ENCODE measurements at regions not wholly inside any gene's neighbourhood (a gene's known extent, or its start where the extent isn't known, plus 50 kb on each side); places are given as distances from the start of the nearest gene placed in this dataset.

GRCh38 chr10:52679117-52679516, 93.5 kb downstream of the MBL2 start:
- H3K27ac ChIP-seq (ENCODE audit: low read length, poor library complexity, severe bottlenecking) = no peak overlapping the region
- H3K23ac ChIP-seq (ENCODE audit: low read length in 2 of 2) = no peak overlapping the region
- no peak overlapping the region for H3K4ac ChIP-seq (ENCODE audit: low read depth in 1 of 2, low read length in 2 of 2)
- no peak overlapping the region for H3K4me3 ChIP-seq (ENCODE audit: insufficient read depth in 1 of 2, low read depth in 1 of 2, low read length in 2 of 2)
- 52% methylated on average over 4 of the region's 6 CpGs for WGBS
- no peak overlapping the region for H3K4me2 ChIP-seq (ENCODE audit: low read length, poor library complexity, severe bottlenecking)
- H3K18ac ChIP-seq (ENCODE audit: low read depth in 1 of 2, low read length in 2 of 2) = no peak overlapping the region
- no peak overlapping the region for H3K9ac ChIP-seq (ENCODE audit: low read length)
- H3K9me3 ChIP-seq (ENCODE audit: control insufficient read depth, low read length) = no peaks in the 10 kb centered on the region
- H4K91ac ChIP-seq (ENCODE audit: low read length) = no peak overlapping the region
- no peak overlapping the region for H2AK5ac ChIP-seq (ENCODE audit: low read length, severe bottlenecking)
- no peak for DNase-seq
- H2BK12ac ChIP-seq (ENCODE audit: low read length in 2 of 2) = no peak overlapping the region
- H2BK15ac ChIP-seq (ENCODE audit: low read depth, poor library complexity, severe bottlenecking) = no peak overlapping the region
- no peak overlapping the region for H3K14ac ChIP-seq (ENCODE audit: low read length in 2 of 2)
- no peaks in the 10 kb centered on the region for H3K79me1 ChIP-seq (replicated peaks; ENCODE audit: low read length, poor library complexity, severe bottlenecking)
- H2BK120ac ChIP-seq (ENCODE audit: low read depth, low read length) = no peak overlapping the region
- no peaks in the 10 kb centered on the region for H3K4me1 ChIP-seq (ENCODE audit: control insufficient read depth, insufficient read depth, low read depth, low read length)
- H4K8ac ChIP-seq (ENCODE audit: low read length) = no peak overlapping the region
- peaks cover 0 to 5% of the 10 kb centered on the region in 2 experiments for H3K27me3 ChIP-seq (ENCODE audit: control insufficient read depth in 1 of 2, insufficient read depth in 1 of 2, low read length in 2 of 2)
- H2BK5ac ChIP-seq (ENCODE audit: low read depth, low read length, poor library complexity, severe bottlenecking) = no peak overlapping the region
- H2AFZ ChIP-seq (ENCODE audit: low read depth, low read length) = no peak overlapping the region
- H3K36me3 ChIP-seq (ENCODE audit: control insufficient read depth in 1 of 2, insufficient read depth in 2 of 2, low read depth in 1 of 2, low read length in 2 of 2) = no peaks in the 10 kb centered on the region

- Histone ChIP-seq H3K4ac (ENCODE audit: low read depth in 1 of 2, low read length in 2 of 2) (no peak overlapping the region), H3K79me1 (replicated peaks; ENCODE audit: low read length, poor library complexity, severe bottlenecking) (no peaks in the 10 kb centered on the region), H3K36me3 (ENCODE audit: control insufficient read depth in 1 of 2, insufficient read depth in 2 of 2, low read depth in 1 of 2, low read length in 2 of 2) (no peaks in the 10 kb centered on the region), H2AK5ac (ENCODE audit: low read length, severe bottlenecking) (no peak overlapping the region), H4K8ac (ENCODE audit: low read length) (no peak overlapping the region), H3K4me3 (ENCODE audit: insufficient read depth in 1 of 2, low read depth in 1 of 2, low read length in 2 of 2) (no peak overlapping the region), H3K4me1 (ENCODE audit: control insufficient read depth, insufficient read depth, low read depth, low read length) (no peaks in the 10 kb centered on the region), H3K4me2 (ENCODE audit: low read length, poor library complexity, severe bottlenecking) (no peak overlapping the region), H4K91ac (ENCODE audit: low read length) (no peak overlapping the region), H3K27me3 (ENCODE audit: control insufficient read depth in 1 of 2, insufficient read depth in 1 of 2, low read length in 2 of 2) (peaks cover 0 to 8% of the 10 kb centered on the region in 2 experiments), H3K18ac (ENCODE audit: low read depth in 1 of 2, low read length in 2 of 2) (no peak overlapping the region), H2BK15ac (ENCODE audit: low read depth, poor library complexity, severe bottlenecking) (no peak overlapping the region), H2BK120ac (ENCODE audit: low read depth, low read length) (no peak overlapping the region), H3K14ac (ENCODE audit: low read length in 2 of 2) (no peak overlapping the region), H2AFZ (ENCODE audit: low read depth, low read length) (no peak overlapping the region), H2BK12ac (ENCODE audit: low read length in 2 of 2) (no peak overlapping the region), H3K27ac (ENCODE audit: low read length, poor library complexity, severe bottlenecking) (no peak overlapping the region), H3K9me3 (ENCODE audit: control insufficient read depth, low read length) (no peaks in the 10 kb centered on the region), H3K9ac (ENCODE audit: low read length) (no peak overlapping the region), H2BK5ac (ENCODE audit: low read depth, low read length, poor library complexity, severe bottlenecking) (no peak overlapping the region), H3K23ac (ENCODE audit: low read length in 2 of 2) (no peak overlapping the region)
- no peak for DNase-seq
- no CpG with 5 or more reads among the region's 1 CpG for WGBS
These were observed 89.8 kb downstream of the MBL2 start for GRCh38 chr10:52682766-52683165.

GRCh38 chr10:52683776-52684175, 88.8 kb downstream of the MBL2 start:
- Histone ChIP-seq H3K18ac (ENCODE audit: low read depth in 1 of 2, low read length in 2 of 2) (no peak overlapping the region), H3K4me1 (ENCODE audit: control insufficient read depth, insufficient read depth, low read depth, low read length) (no peaks in the 10 kb centered on the region), H2AK5ac (ENCODE audit: low read length, severe bottlenecking) (no peak overlapping the region), H2BK12ac (ENCODE audit: low read length in 2 of 2) (no peak overlapping the region), H3K36me3 (ENCODE audit: control insufficient read depth in 1 of 2, insufficient read depth in 2 of 2, low read depth in 1 of 2, low read length in 2 of 2) (no peaks in the 10 kb centered on the region), H3K23ac (ENCODE audit: low read length in 2 of 2) (no peak overlapping the region), H3K27me3 (ENCODE audit: control insufficient read depth in 1 of 2, insufficient read depth in 1 of 2, low read length in 2 of 2) (peaks cover 0 to 8% of the 10 kb centered on the region in 2 experiments), H3K27ac (ENCODE audit: low read length, poor library complexity, severe bottlenecking) (no peak overlapping the region), H3K14ac (ENCODE audit: low read length in 2 of 2) (no peak overlapping the region), H3K4me3 (ENCODE audit: insufficient read depth in 1 of 2, low read depth in 1 of 2, low read length in 2 of 2) (no peak overlapping the region), H3K4ac (ENCODE audit: low read depth in 1 of 2, low read length in 2 of 2) (no peak overlapping the region), H2BK5ac (ENCODE audit: low read depth, low read length, poor library complexity, severe bottlenecking) (no peak overlapping the region), H4K91ac (ENCODE audit: low read length) (no peak overlapping the region), H3K4me2 (ENCODE audit: low read length, poor library complexity, severe bottlenecking) (no peak overlapping the region), H2BK120ac (ENCODE audit: low read depth, low read length) (no peak overlapping the region), H2AFZ (ENCODE audit: low read depth, low read length) (no peak overlapping the region), H3K79me1 (replicated peaks; ENCODE audit: low read length, poor library complexity, severe bottlenecking) (no peaks in the 10 kb centered on the region), H3K9me3 (ENCODE audit: control insufficient read depth, low read length) (no peaks in the 10 kb centered on the region), H4K8ac (ENCODE audit: low read length) (no peak overlapping the region), H2BK15ac (ENCODE audit: low read depth, poor library complexity, severe bottlenecking) (no peak overlapping the region), H3K9ac (ENCODE audit: low read length) (no peak overlapping the region)
- DNase-seq = no peak
- WGBS = 100% methylated on average over 1 of the region's 2 CpGs

- Histone ChIP-seq H2BK120ac (ENCODE audit: low read depth, low read length) (no peak overlapping the region), H2AK5ac (ENCODE audit: low read length, severe bottlenecking) (no peak overlapping the region), H2BK5ac (ENCODE audit: low read depth, low read length, poor library complexity, severe bottlenecking) (no peak overlapping the region), H4K91ac (ENCODE audit: low read length) (no peak overlapping the region), H2BK12ac (ENCODE audit: low read length in 2 of 2) (no peak overlapping the region), H2AFZ (ENCODE audit: low read depth, low read length) (no peak overlapping the region), H3K4me2 (ENCODE audit: low read length, poor library complexity, severe bottlenecking) (no peak overlapping the region), H3K4ac (ENCODE audit: low read depth in 1 of 2, low read length in 2 of 2) (no peak overlapping the region), H3K4me3 (ENCODE audit: insufficient read depth in 1 of 2, low read depth in 1 of 2, low read length in 2 of 2) (no peak overlapping the region), H3K4me1 (ENCODE audit: control insufficient read depth, insufficient read depth, low read depth, low read length) (no peaks in the 10 kb centered on the region), H3K36me3 (ENCODE audit: control insufficient read depth in 1 of 2, insufficient read depth in 2 of 2, low read depth in 1 of 2, low read length in 2 of 2) (no peaks in the 10 kb centered on the region), H3K9me3 (ENCODE audit: control insufficient read depth, low read length) (peaks cover 10% of the 10 kb centered on the region), H3K9ac (ENCODE audit: low read length) (no peak overlapping the region), H2BK15ac (ENCODE audit: low read depth, poor library complexity, severe bottlenecking) (no peak overlapping the region), H3K23ac (ENCODE audit: low read length in 2 of 2) (no peak overlapping the region), H4K8ac (ENCODE audit: low read length) (no peak overlapping the region), H3K79me1 (replicated peaks; ENCODE audit: low read length, poor library complexity, severe bottlenecking) (no peaks in the 10 kb centered on the region), H3K18ac (ENCODE audit: low read depth in 1 of 2, low read length in 2 of 2) (no peak overlapping the region), H3K14ac (ENCODE audit: low read length in 2 of 2) (no peak overlapping the region), H3K27ac (ENCODE audit: low read length, poor library complexity, severe bottlenecking) (no peak overlapping the region), H3K27me3 (ENCODE audit: control insufficient read depth in 1 of 2, insufficient read depth in 1 of 2, low read length in 2 of 2) (peaks cover 0 to 5% of the 10 kb centered on the region in 2 experiments)
- WGBS = 90% methylated on average over 5 of the region's 6 CpGs
- DNase-seq = no peak
These were observed 83.7 kb downstream of the MBL2 start for GRCh38 chr10:52688899-52689298.

Measured in mesenchymal stem cell (in vitro differentiated cells and primary cell).